Smooth muscle cell (in vitro differentiated cells): ENCODE measurements at regions not wholly inside any gene's neighbourhood (a gene's known extent, or its start where the extent isn't known, plus 50 kb on each side); places are given as distances from the start of the nearest gene placed in this dataset.
"Not testable (repeated sequence)": the region's sequence is repeated elsewhere in the genome, so short reads cannot be mapped to it uniquely, and the experiment has no call there.

Source experiments
- DNase-seq: peaks from one replicate; lab custom pipeline; 2025; ENCODE audit not compliant: unreplicated experiment; lab: John Stamatoyannopoulos, UW
- H2AFZ ChIP-seq: fragments of 200-600 bp; sonication (generic); 2 replicates; pipeline ENCODE4 v1.6.0; 2016; ENCODE audit warnings: antibody characterized with exemption, low read depth, mild to moderate bottlenecking
- H3F3A ChIP-seq: fragments of 200-600 bp; sonication (generic); 2 replicates; pipeline ENCODE4 v1.6.0; 2017; ENCODE audit warnings: antibody characterized with exemption, low read depth
- H3K27ac ChIP-seq: fragments of 200-600 bp; sonication (generic); 2 replicates; pipeline ENCODE4 v1.5.1; 2016; ENCODE audit warnings: low read depth, mild to moderate bottlenecking
- H3K27me3 ChIP-seq: fragments of 200-600 bp; sonication (generic); 2 replicates; pipeline ENCODE4 v1.6.1; 2016; ENCODE audit warnings: low read depth, mild to moderate bottlenecking
- H3K36me3 ChIP-seq: fragments of 200-600 bp; sonication (generic); 2 replicates; pipeline ENCODE4 v1.5.1; 2016; ENCODE audit warnings: low read depth
- H3K4me1 ChIP-seq: fragments of 200-600 bp; sonication (generic); 2 replicates; pipeline ENCODE4 v1.5.1; 2016; ENCODE audit warnings: low read depth
- H3K4me2 ChIP-seq: fragments of 200-600 bp; sonication (generic); 2 replicates; pipeline ENCODE4 v1.6.0; 2016; ENCODE audit warnings: mild to moderate bottlenecking
- H3K4me3 ChIP-seq: fragments of 200-600 bp; sonication (generic); 2 replicates; pipeline ENCODE4 v1.5.1; 2016; ENCODE audit warnings: mild to moderate bottlenecking
- H3K79me2 ChIP-seq: fragments of 200-600 bp; sonication (generic); 2 replicates; pipeline ENCODE4 v1.6.0; 2016; ENCODE audit warnings: low read depth, mild to moderate bottlenecking
- H3K9ac ChIP-seq: fragments of 200-600 bp; sonication (generic); 2 replicates; pipeline ENCODE4 v1.6.0; 2016; ENCODE audit warnings: low read depth
- H3K9me3 ChIP-seq: fragments of 200-600 bp; sonication (generic); replicated peaks from 2 replicates; pipeline ENCODE4 v1.5.1; 2016; ENCODE audit warnings: low read depth
- H4K20me1 ChIP-seq: fragments of 200-600 bp; sonication (generic); 2 replicates; pipeline ENCODE4 v1.6.0; 2016; ENCODE audit warnings: low read depth
- CTCF ChIP-seq: fragments of 200-600 bp; sonication (generic); IDR thresholded peaks from 2 replicates; pipeline ENCODE4 v1.5.1; 2017; ENCODE audit warnings: borderline replicate concordance, mild to moderate bottlenecking, antibody characterized with exemption; ENCODE audit not compliant: insufficient read depth, poor library complexity, severe bottlenecking
- WGBS: methylation state at CpG from one replicate; pipeline ENCODE4 v1.1.7; 2016; ENCODE audit warnings: low lambda C conversion rate; 5-methylcytosine and 5-hydroxymethylcytosine counted together

DNA sequence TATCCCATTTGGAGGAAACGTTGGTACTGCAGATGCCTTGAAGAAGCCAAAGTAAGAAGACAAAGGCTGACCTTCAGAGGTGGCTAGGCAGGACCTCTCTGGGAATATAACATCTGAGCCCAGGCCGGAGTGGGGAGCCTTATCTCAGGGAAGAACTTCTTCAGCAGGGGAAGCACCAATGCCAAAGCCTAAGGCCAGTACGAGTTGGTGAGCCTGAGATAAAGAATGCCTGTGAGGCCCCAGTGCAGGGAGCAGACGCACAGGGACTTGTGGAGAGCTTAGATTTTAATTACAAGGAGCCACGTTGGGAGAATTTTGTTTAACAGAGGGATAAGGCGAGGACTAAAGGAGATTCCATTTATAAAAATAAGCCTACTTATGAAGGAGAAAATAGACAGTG, 468.8 kb upstream of the RUNX1 start:
- Histone ChIP-seq H3K27me3 (no peaks in the 10 kb centered on the region), H3K4me3 (no peak overlapping the region), H3F3A (peaks cover 7% of the 10 kb centered on the region), H3K36me3 (no peaks in the 10 kb centered on the region), H2AFZ (peak overlapping the region; percentile 28), H3K27ac (peak overlapping the region; percentile 37), H3K4me1 (peaks cover 13% of the 10 kb centered on the region), H3K9ac (no peak overlapping the region), H3K79me2 (no peaks in the 10 kb centered on the region), H3K9me3 (no peaks in the 10 kb centered on the region), H4K20me1 (no peaks in the 10 kb centered on the region), H3K4me2 (peak overlapping the region; percentile 16)
- no peak for DNase-seq
- TF ChIP-seq CTCF = no peak
- WGBS = 25% methylated on average over 6 of the region's 6 CpGs

DNA sequence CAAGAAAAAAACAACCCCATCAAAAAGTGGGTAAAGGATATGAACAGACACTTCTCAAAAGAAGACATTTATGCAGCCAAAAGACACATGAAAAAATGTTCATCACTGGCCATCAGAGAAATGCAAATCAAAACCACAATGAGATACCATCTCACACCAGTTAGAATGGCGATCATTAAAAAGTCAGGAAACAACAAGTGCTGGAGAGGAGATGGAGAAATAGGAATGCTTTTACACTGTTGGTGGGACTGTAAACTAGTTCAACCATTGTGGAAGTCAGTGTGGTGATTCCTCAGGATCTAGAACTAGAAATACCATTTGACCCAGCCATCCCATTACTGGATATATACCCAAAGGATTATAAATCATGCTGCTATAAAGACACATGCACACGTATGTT, 467.2 kb upstream of the RUNX1 start:
- not testable (repeated sequence) for H3K9ac ChIP-seq, H3K27me3 ChIP-seq, H3K4me3 ChIP-seq, H2AFZ ChIP-seq, H3K79me2 ChIP-seq, H3K27ac ChIP-seq, H3F3A ChIP-seq, H4K20me1 ChIP-seq, H3K4me2 ChIP-seq, H3K9me3 ChIP-seq, DNase-seq, H3K36me3 ChIP-seq
- 97% methylated on average over 2 of the region's 2 CpGs for WGBS
- H3K4me1 ChIP-seq = peaks cover 13% of the 10 kb centered on the region

- Histone ChIP-seq H3K4me1 (peaks cover 4% of the 10 kb centered on the region), H3K27ac (peak overlapping the region; percentile 74), H3F3A (no peaks in the 10 kb centered on the region), H3K4me3 (no peak overlapping the region), H3K9me3 (no peaks in the 10 kb centered on the region), H3K79me2 (no peaks in the 10 kb centered on the region), H3K36me3 (no peaks in the 10 kb centered on the region), H2AFZ (no peak overlapping the region), H3K9ac (no peak overlapping the region), H3K27me3 (no peaks in the 10 kb centered on the region), H4K20me1 (no peaks in the 10 kb centered on the region), H3K4me2 (peak overlapping the region; percentile 24)
- WGBS = 93% methylated on average over 1 of the region's 1 CpG
- TF ChIP-seq CTCF = no peak
- no peak for DNase-seq
These were observed 463.2 kb upstream of the RUNX1 start for GRCh38 chr21:35512346-35512745.

DNA sequence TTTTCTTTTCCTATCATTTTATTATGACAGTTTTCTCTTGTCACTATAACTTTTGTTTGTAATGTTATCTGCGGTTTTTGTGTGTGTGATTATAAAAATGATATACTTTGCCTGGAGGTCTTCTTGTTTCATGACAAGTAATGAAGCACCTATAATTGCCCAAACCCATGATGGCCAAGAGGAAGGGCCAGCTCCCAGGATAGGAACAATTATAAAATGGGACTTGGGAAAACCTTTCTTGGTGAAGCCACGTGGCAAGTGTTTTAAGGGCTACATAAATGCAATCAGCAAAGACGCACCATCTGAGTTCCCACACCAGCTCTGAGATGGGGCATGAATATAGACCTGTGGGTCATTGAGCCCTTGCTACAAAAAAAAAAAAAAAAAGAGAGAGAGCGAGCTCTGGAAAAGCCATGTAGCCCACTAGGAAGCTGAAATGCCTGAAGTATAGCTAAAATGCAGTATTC, 462.6 kb upstream of the RUNX1 start:
- H2AFZ ChIP-seq = no peak overlapping the region
- H3K36me3 ChIP-seq = no peaks in the 10 kb centered on the region
- H3K9me3 ChIP-seq = no peaks in the 10 kb centered on the region
- no peak for TF ChIP-seq CTCF
- WGBS = 32% methylated on average over 4 of the region's 4 CpGs
- H3K4me1 ChIP-seq = peaks cover 4% of the 10 kb centered on the region
- no peak for DNase-seq
- no peaks in the 10 kb centered on the region for H4K20me1 ChIP-seq
- H3K9ac ChIP-seq = no peak overlapping the region
- H3K4me3 ChIP-seq = no peak overlapping the region
- peak overlapping the region; percentile 74 for H3K27ac ChIP-seq
- H3K79me2 ChIP-seq = no peaks in the 10 kb centered on the region
- no peaks in the 10 kb centered on the region for H3F3A ChIP-seq
- no peaks in the 10 kb centered on the region for H3K27me3 ChIP-seq
- peak overlapping the region; percentile 28 for H3K4me2 ChIP-seq
